ENCODE measurements at regions not wholly inside any gene's neighbourhood (a gene's known extent, or its start where the extent isn't known, plus 50 kb on each side); places are given as distances from the start of the nearest gene placed in this dataset.
"Not testable (repeated sequence)": the region's sequence is repeated elsewhere in the genome, so short reads cannot be mapped to it uniquely, and the experiment has no call there.

GRCh38 chr12:126966498-126966897 is 1300.5 kb upstream of the TMEM132C start:
- no peak overlapping the region for H3K4me3 Mint-ChIP-seq (ENCODE audit: unreplicated experiment)
- TF ChIP-seq CTCF (IDR thresholded peaks at IDR 0.05) = no peak
- H3K9me3 Mint-ChIP-seq (ENCODE audit: unreplicated experiment) = peaks cover 28% of the 10 kb centered on the region
- no peak for DNase-seq (ENCODE audit: extremely low spot score, unreplicated experiment)
- no peak overlapping the region for H3K27ac Mint-ChIP-seq (ENCODE audit: unreplicated experiment)
- no peaks in the 10 kb centered on the region for H3K27me3 Mint-ChIP-seq (ENCODE audit: unreplicated experiment)
- H3K36me3 Mint-ChIP-seq (ENCODE audit: unreplicated experiment) = no peaks in the 10 kb centered on the region
- no peaks in the 10 kb centered on the region for H3K4me1 Mint-ChIP-seq (ENCODE audit: unreplicated experiment)

GRCh38 chr12:126967152-126967551 is 1299.8 kb upstream of the TMEM132C start:
- Mint-ChIP-seq H3K27ac (ENCODE audit: unreplicated experiment) (no peak overlapping the region), H3K4me3 (ENCODE audit: unreplicated experiment) (no peak overlapping the region), H3K27me3 (ENCODE audit: unreplicated experiment) (no peaks in the 10 kb centered on the region), H3K9me3 (ENCODE audit: unreplicated experiment) (peaks cover 30% of the 10 kb centered on the region), H3K36me3 (ENCODE audit: unreplicated experiment) (no peaks in the 10 kb centered on the region), H3K4me1 (ENCODE audit: unreplicated experiment) (no peaks in the 10 kb centered on the region)
- TF ChIP-seq CTCF (IDR thresholded peaks at IDR 0.05) = no peak
- no peak for DNase-seq (ENCODE audit: extremely low spot score, unreplicated experiment)

- Mint-ChIP-seq H3K9me3 (ENCODE audit: unreplicated experiment) (peaks cover 43% of the 10 kb centered on the region), H3K27ac (ENCODE audit: unreplicated experiment) (no peak overlapping the region), H3K4me3 (ENCODE audit: unreplicated experiment) (no peak overlapping the region), H3K4me1 (ENCODE audit: unreplicated experiment) (no peaks in the 10 kb centered on the region), H3K36me3 (ENCODE audit: unreplicated experiment) (no peaks in the 10 kb centered on the region), H3K27me3 (ENCODE audit: unreplicated experiment) (no peaks in the 10 kb centered on the region)
- no peak for DNase-seq (ENCODE audit: extremely low spot score, unreplicated experiment)
- TF ChIP-seq CTCF (IDR thresholded peaks at IDR 0.05) = no peak
Observed at GRCh38 chr12:126974779-126975178, 1292.2 kb upstream of the TMEM132C start.

GRCh38 chr12:126976579-126976978 is 1290.4 kb upstream of the TMEM132C start:
- Mint-ChIP-seq H3K27ac (ENCODE audit: unreplicated experiment) (no peak overlapping the region), H3K4me3 (ENCODE audit: unreplicated experiment) (no peak overlapping the region), H3K27me3 (ENCODE audit: unreplicated experiment) (no peaks in the 10 kb centered on the region), H3K36me3 (ENCODE audit: unreplicated experiment) (no peaks in the 10 kb centered on the region), H3K9me3 (ENCODE audit: unreplicated experiment) (peaks cover 54% of the 10 kb centered on the region), H3K4me1 (ENCODE audit: unreplicated experiment) (no peaks in the 10 kb centered on the region)
- no peak for DNase-seq (ENCODE audit: extremely low spot score, unreplicated experiment)
- TF ChIP-seq CTCF (IDR thresholded peaks at IDR 0.05) = no peak

GRCh38 chr12:126979564-126979963 is 1287.4 kb upstream of the TMEM132C start:
- peaks cover 54% of the 10 kb centered on the region for H3K9me3 Mint-ChIP-seq (ENCODE audit: unreplicated experiment)
- H3K4me3 Mint-ChIP-seq (ENCODE audit: unreplicated experiment); H3K4me1 Mint-ChIP-seq (ENCODE audit: unreplicated experiment); H3K36me3 Mint-ChIP-seq (ENCODE audit: unreplicated experiment); DNase-seq (ENCODE audit: extremely low spot score, unreplicated experiment); H3K27ac Mint-ChIP-seq (ENCODE audit: unreplicated experiment); H3K27me3 Mint-ChIP-seq (ENCODE audit: unreplicated experiment): not testable (repeated sequence)

- Mint-ChIP-seq H3K27me3 (ENCODE audit: unreplicated experiment) (no peaks in the 10 kb centered on the region), H3K27ac (ENCODE audit: unreplicated experiment) (no peak overlapping the region), H3K4me1 (ENCODE audit: unreplicated experiment) (no peaks in the 10 kb centered on the region), H3K36me3 (ENCODE audit: unreplicated experiment) (no peaks in the 10 kb centered on the region), H3K9me3 (ENCODE audit: unreplicated experiment) (peaks cover 54% of the 10 kb centered on the region), H3K4me3 (ENCODE audit: unreplicated experiment) (no peak overlapping the region)
- no peak for TF ChIP-seq CTCF (IDR thresholded peaks at IDR 0.05)
- no peak for DNase-seq (ENCODE audit: extremely low spot score, unreplicated experiment)
Observed at GRCh38 chr12:126982707-126983106, 1284.3 kb upstream of the TMEM132C start.

- H3K9me3 Mint-ChIP-seq (ENCODE audit: unreplicated experiment) = peaks cover 48% of the 10 kb centered on the region
- not testable (repeated sequence) for H3K27me3 Mint-ChIP-seq (ENCODE audit: unreplicated experiment); H3K36me3 Mint-ChIP-seq (ENCODE audit: unreplicated experiment); H3K4me3 Mint-ChIP-seq (ENCODE audit: unreplicated experiment); H3K27ac Mint-ChIP-seq (ENCODE audit: unreplicated experiment); DNase-seq (ENCODE audit: extremely low spot score, unreplicated experiment); H3K4me1 Mint-ChIP-seq (ENCODE audit: unreplicated experiment)
Observed at GRCh38 chr12:126983735-126984134, 1283.2 kb upstream of the TMEM132C start.

- peaks cover 43% of the 10 kb centered on the region for H3K9me3 Mint-ChIP-seq (ENCODE audit: unreplicated experiment)
- not testable (repeated sequence) for H3K27ac Mint-ChIP-seq (ENCODE audit: unreplicated experiment); H3K27me3 Mint-ChIP-seq (ENCODE audit: unreplicated experiment); H3K4me1 Mint-ChIP-seq (ENCODE audit: unreplicated experiment); DNase-seq (ENCODE audit: extremely low spot score, unreplicated experiment); H3K4me3 Mint-ChIP-seq (ENCODE audit: unreplicated experiment); H3K36me3 Mint-ChIP-seq (ENCODE audit: unreplicated experiment)
Observed at GRCh38 chr12:126985663-126986062, 1281.3 kb upstream of the TMEM132C start.

Data from osteocyte (in vitro differentiated cells).